ENCODE measurements at regions not wholly inside any gene's neighbourhood (a gene's known extent, or its start where the extent isn't known, plus 50 kb on each side); places are given as distances from the start of the nearest gene placed in this dataset.

DNA sequence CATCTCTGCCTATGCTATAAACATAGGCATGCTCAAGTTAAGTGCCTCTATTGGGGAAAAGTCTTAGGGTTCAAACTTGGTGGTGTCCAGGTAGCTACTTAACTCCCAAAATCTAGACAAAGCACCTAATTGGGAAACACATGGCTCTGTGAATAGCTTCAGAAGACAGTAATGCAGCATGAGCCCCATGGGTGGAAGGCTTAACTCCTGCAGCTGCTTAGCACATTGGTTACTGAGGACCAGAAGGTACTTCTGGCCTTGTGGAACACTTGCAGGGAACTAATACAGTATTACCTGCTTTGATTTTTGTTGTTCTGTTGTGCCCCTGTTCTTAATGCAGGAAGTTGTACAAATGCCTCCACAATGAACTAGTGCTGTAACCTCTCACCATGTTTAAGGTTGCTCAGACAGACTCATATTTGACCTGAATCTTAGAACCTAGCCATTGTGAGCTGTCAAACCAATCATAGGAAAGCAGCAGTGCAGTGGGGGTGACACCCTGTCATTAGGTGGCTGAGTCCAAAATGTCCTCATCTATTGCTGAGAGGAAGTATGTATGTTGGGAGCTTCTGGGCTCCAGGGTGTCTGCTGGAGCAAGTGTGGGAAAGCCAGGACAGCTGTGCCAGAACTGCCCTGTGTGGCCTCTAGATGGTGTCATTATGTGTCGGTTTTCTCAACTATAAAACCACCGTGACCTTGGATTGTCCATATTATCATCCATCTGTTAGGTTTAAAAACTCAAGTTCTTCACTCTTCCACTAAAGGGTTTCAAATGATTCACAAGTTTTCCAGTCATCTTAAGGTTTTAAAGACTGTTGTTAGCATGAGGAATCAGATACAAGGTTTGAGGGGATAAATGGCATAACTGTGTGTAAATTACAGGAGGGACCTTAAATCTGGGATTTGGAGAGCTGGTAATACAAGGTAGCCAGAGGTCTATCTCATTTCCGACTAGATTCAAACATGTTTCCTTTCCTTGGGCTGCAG lies 69.9 kb upstream of the WDR1 start:
- H3K9me1 ChIP-seq (ENCODE audit: insufficient read depth, low read length): 0 out of 2 replicates have a peak, but pooled peaks cover 4% of the 10 kb centered on the region
- no peak for ATAC-seq (ENCODE audit: low read depth)
- H2AFZ ChIP-seq (replicated peaks; ENCODE audit: low read length, poor library complexity): no peak overlapping the region
- H3K4me2 ChIP-seq (ENCODE audit: low read depth, low read length): no peak overlapping the region
- no peak overlapping the region for H4K91ac ChIP-seq (ENCODE audit: insufficient read depth, low read depth, low read length)
- WGBS, 2 experiments (ENCODE audit: extremely low coverage in 2 of 2, insufficient read length in 1 of 2): no CpG with 5 or more reads among the region's 3 CpGs
- no peak for DNase-seq
- no peaks in the 10 kb centered on the region for H3K79me1 ChIP-seq (ENCODE audit: low read depth in 1 of 2, low read length in 2 of 2)
- no peak overlapping the region for H3K56ac ChIP-seq (ENCODE audit: extremely low read depth, insufficient read depth, low read length)
- no peak overlapping the region for H4K8ac ChIP-seq (ENCODE audit: low read depth in 2 of 2, low read length in 2 of 2)
- H4K5ac ChIP-seq (ENCODE audit: low read depth, low read length): no peak overlapping the region
- H4K20me1 ChIP-seq (ENCODE audit: insufficient read depth, low read length): no peaks in the 10 kb centered on the region
- peaks cover 2% of the 10 kb centered on the region; the same call in 1 of the 2 replicates for H3K4me1 ChIP-seq (ENCODE audit: control insufficient read depth, insufficient read depth, low read length)
- H3K18ac ChIP-seq (ENCODE audit: low read depth, low read length): no peak overlapping the region
- H3K23ac ChIP-seq (ENCODE audit: low read depth, low read length): no peak overlapping the region
- no peak overlapping the region for H2AK5ac ChIP-seq (ENCODE audit: low read depth, low read length)
- no peak overlapping the region for H3K14ac ChIP-seq (replicated peaks; ENCODE audit: low read depth, low read length)
- no peak overlapping the region for H2BK20ac ChIP-seq (ENCODE audit: low read depth, low read length)
- POLR2A ChIA-PET (ENCODE audit: unreplicated experiment): no interaction called here
- no peak overlapping the region for H2BK15ac ChIP-seq (ENCODE audit: low read depth, low read length)
- H3K9ac ChIP-seq (ENCODE audit: low read depth, low read length): no peak overlapping the region
- no peaks in the 10 kb centered on the region for H3K27me3 ChIP-seq (ENCODE audit: control insufficient read depth, insufficient read depth, low read length)
- no TSS peak for BruUV-seq (replicated peaks)
- TF ChIP-seq FOS (IDR thresholded peaks at IDR 0.05; ENCODE audit: low read depth, low read length): no peak
- no peak for TF ChIP-seq RFX5 (IDR thresholded peaks at IDR 0.05; ENCODE audit: low read depth, low read length)
- TF ChIP-seq, protein P1, sequence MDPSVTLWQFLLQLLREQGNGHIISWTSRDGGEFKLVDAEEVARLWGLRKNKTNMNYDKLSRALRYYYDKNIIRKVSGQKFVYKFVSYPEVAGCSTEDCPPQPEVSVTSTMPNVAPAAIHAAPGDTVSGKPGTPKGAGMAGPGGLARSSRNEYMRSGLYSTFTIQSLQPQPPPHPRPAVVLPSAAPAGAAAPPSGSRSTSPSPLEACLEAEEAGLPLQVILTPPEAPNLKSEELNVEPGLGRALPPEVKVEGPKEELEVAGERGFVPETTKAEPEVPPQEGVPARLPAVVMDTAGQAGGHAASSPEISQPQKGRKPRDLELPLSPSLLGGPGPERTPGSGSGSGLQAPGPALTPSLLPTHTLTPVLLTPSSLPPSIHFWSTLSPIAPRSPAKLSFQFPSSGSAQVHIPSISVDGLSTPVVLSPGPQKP (IDR thresholded peaks at IDR 0.05; ENCODE audit: borderline replicate concordance, low read depth, low read length): no peak
- TF ChIP-seq MAZ (IDR thresholded peaks at IDR 0.05; ENCODE audit: borderline replicate concordance, low read depth, low read length): no peak
- TF ChIP-seq CEBPB (IDR thresholded peaks at IDR 0.05; ENCODE audit: low read depth, low read length): no peak
- TF ChIP-seq, protein P2, sequence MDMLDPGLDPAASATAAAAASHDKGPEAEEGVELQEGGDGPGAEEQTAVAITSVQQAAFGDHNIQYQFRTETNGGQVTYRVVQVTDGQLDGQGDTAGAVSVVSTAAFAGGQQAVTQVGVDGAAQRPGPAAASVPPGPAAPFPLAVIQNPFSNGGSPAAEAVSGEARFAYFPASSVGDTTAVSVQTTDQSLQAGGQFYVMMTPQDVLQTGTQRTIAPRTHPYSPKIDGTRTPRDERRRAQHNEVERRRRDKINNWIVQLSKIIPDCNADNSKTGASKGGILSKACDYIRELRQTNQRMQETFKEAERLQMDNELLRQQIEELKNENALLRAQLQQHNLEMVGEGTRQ (IDR thresholded peaks at IDR 0.05; ENCODE audit: low read depth, low read length): no peak
- no peak for TF ChIP-seq NFE2L2 (IDR thresholded peaks at IDR 0.05; ENCODE audit: low read depth, low read length)
- H2AK9ac ChIP-seq (replicated peaks; ENCODE audit: low read depth, low read length, poor library complexity): no peak overlapping the region
- in situ Hi-C loops (cut with MboI; ENCODE audit: low sequenced_read_pairs): loop anchor here (25.0 kb wide), 1 partner anchor 99 kb away; no protein-coding TSS in a partner anchor
- H3K36me3 ChIP-seq (ENCODE audit: control insufficient read depth, insufficient read depth, low read length): no peaks in the 10 kb centered on the region
- no peak overlapping the region for H3K27ac ChIP-seq (ENCODE audit: insufficient read depth, low read length)
- intact Hi-C loops (cut with micrococcal nuclease): no loop called here
- no peak overlapping the region for H3K4ac ChIP-seq (ENCODE audit: low read depth, low read length)
- no peak overlapping the region for H2BK120ac ChIP-seq (ENCODE audit: low read depth, low read length)
- no peaks in the 10 kb centered on the region for H3K9me3 ChIP-seq (ENCODE audit: control insufficient read depth, insufficient read depth, low read length)
- no peak overlapping the region for H3K4me3 ChIP-seq (ENCODE audit: insufficient read depth, low read depth, low read length)
- H2BK5ac ChIP-seq (ENCODE audit: low read depth, low read length, poor library complexity, severe bottlenecking): no peak overlapping the region
- dilution Hi-C loops (cut with HindIII; ENCODE audit: low sequenced_read_pairs, unreplicated experiment): no loop called here
- CTCF ChIA-PET: interaction anchor here (0.9 kb wide), 1 partner anchor 21 kb away, joined by 3 read pairs; no protein-coding TSS in a partner anchor
